Parathyroid adenoma (tissue), 2 donors: ENCODE measurements at regions not wholly inside any gene's neighbourhood (a gene's known extent, or its start where the extent isn't known, plus 50 kb on each side); places are given as distances from the start of the nearest gene placed in this dataset.

Experiments used
- H2AFZ ChIP-seq: fragments of 300-600 bp; sonication (generic); one replicate; pipeline ENCODE4 v1.7.0; 2017; ENCODE audit warnings: antibody characterized with exemption, mild to moderate bottlenecking
- H3K27ac ChIP-seq: fragments of 300-600 bp; sonication (generic); one replicate; pipeline ENCODE4 v1.7.0; 2017
- H3K27me3 ChIP-seq: fragments of 300-600 bp; sonication (generic); one replicate; pipeline ENCODE4 v1.7.0; 2017; ENCODE audit warnings: low read length; ENCODE audit not compliant: control insufficient read depth, insufficient read depth
- H3K36me3 ChIP-seq: fragments of 300-600 bp; sonication (generic); one replicate; pipeline ENCODE4 v1.7.0; 2017; ENCODE audit warnings: low read length; ENCODE audit not compliant: control insufficient read depth, insufficient read depth
- H3K4me1 ChIP-seq: fragments of 300-600 bp; sonication (generic); one replicate; pipeline ENCODE4 v1.7.0; 2017; ENCODE audit warnings: control low read depth
- H3K4me2 ChIP-seq: fragments of 300-600 bp; sonication (generic); one replicate; pipeline ENCODE4 v1.7.0; 2017; ENCODE audit warnings: low read length
- H3K4me3 ChIP-seq: fragments of 300-600 bp; sonication (generic); one replicate; pipeline ENCODE4 v1.7.0; 2017; ENCODE audit warnings: low read depth, low read length
- H3K79me2 ChIP-seq: fragments of 300-600 bp; sonication (generic); one replicate; pipeline ENCODE4 v1.7.0; 2017; ENCODE audit warnings: control low read depth
- H3K9ac ChIP-seq: fragments of 300-600 bp; sonication (generic); one replicate; pipeline ENCODE4 v1.7.0; 2017; ENCODE audit warnings: mild to moderate bottlenecking
- H3K9me3 ChIP-seq: fragments of 300-600 bp; sonication (generic); one replicate; pipeline ENCODE4 v1.7.0; 2017; ENCODE audit warnings: low read length; ENCODE audit not compliant: control insufficient read depth
- CTCF ChIP-seq: fragments of 300-600 bp; sonication (generic); IDR thresholded peaks from one replicate; pipeline ENCODE4 v1.7.0; 2017; ENCODE audit warnings: antibody characterized with exemption, mild to moderate bottlenecking
- donor health status: primary hyperparathyroidism.

- Histone ChIP-seq H3K79me2 (no peaks in the 10 kb centered on the region), H3K27me3 (no peaks in the 10 kb centered on the region), H2AFZ (no peak overlapping the region), H3K4me1 (no peaks in the 10 kb centered on the region), H3K27ac (no peak overlapping the region), H3K4me2 (no peak overlapping the region), H3K9me3 (no peaks in the 10 kb centered on the region), H3K4me3 (no peak overlapping the region), H3K9ac (no peak overlapping the region), H3K36me3 (no peaks in the 10 kb centered on the region)
- no peak for TF ChIP-seq CTCF
Observed at GRCh38 chr1:195236991-195237889, 1371.0 kb downstream of the KCNT2 start.

GRCh38 chr1:195218428-195219212, 1389.6 kb downstream of the KCNT2 start:
- Histone ChIP-seq H2AFZ (no peak overlapping the region), H3K4me3 (no peak overlapping the region), H3K4me1 (no peaks in the 10 kb centered on the region), H3K9ac (no peak overlapping the region), H3K9me3 (no peaks in the 10 kb centered on the region), H3K36me3 (no peaks in the 10 kb centered on the region), H3K79me2 (no peaks in the 10 kb centered on the region), H3K4me2 (no peak overlapping the region), H3K27me3 (no peaks in the 10 kb centered on the region), H3K27ac (no peak overlapping the region)
- TF ChIP-seq CTCF: no peak

- no peaks in the 10 kb centered on the region for H3K27me3 ChIP-seq
- no peak for TF ChIP-seq CTCF
- H3K9me3 ChIP-seq: no peaks in the 10 kb centered on the region
- no peak overlapping the region for H3K4me3 ChIP-seq
- no peak overlapping the region for H3K27ac ChIP-seq
- no peaks in the 10 kb centered on the region for H3K79me2 ChIP-seq
- no peak overlapping the region for H2AFZ ChIP-seq
- H3K36me3 ChIP-seq: no peaks in the 10 kb centered on the region
- no peak overlapping the region for H3K4me2 ChIP-seq
- no peaks in the 10 kb centered on the region for H3K4me1 ChIP-seq
- no peak overlapping the region for H3K9ac ChIP-seq
Observed at GRCh38 chr1:195202241-195202640, 1406.0 kb downstream of the KCNT2 start.

GRCh38 chr1:195200772-195201171, 1407.5 kb downstream of the KCNT2 start:
- Histone ChIP-seq H3K4me2 (no peak overlapping the region), H3K4me3 (no peak overlapping the region), H3K27ac (no peak overlapping the region), H3K27me3 (no peaks in the 10 kb centered on the region), H3K4me1 (no peaks in the 10 kb centered on the region), H3K36me3 (no peaks in the 10 kb centered on the region), H3K9ac (no peak overlapping the region), H2AFZ (no peak overlapping the region), H3K79me2 (no peaks in the 10 kb centered on the region), H3K9me3 (no peaks in the 10 kb centered on the region)
- no peak for TF ChIP-seq CTCF
